HEK293 (cell line): ENCODE measurements at regions not wholly inside any gene's neighbourhood (a gene's known extent, or its start where the extent isn't known, plus 50 kb on each side); places are given as distances from the start of the nearest gene placed in this dataset.

ENCODE experiments used
- CTCF ChIP-seq: fragments of 450-650 bp; formaldehyde crosslinking; IDR thresholded peaks from 2 replicates; pipeline ENCODE4 v1.5.1; 2016; ENCODE audit warnings: missing biosample characterization, missing genetic modification characterization
- GFI1B ChIP-seq: fragments of 450-650 bp; formaldehyde crosslinking; IDR thresholded peaks from 2 replicates; pipeline ENCODE4 v1.5.1; 2016; ENCODE audit warnings: missing biosample characterization, missing genetic modification characterization
- YY1 ChIP-seq: fragments of 450-650 bp; formaldehyde crosslinking; IDR thresholded peaks from 2 replicates; pipeline ENCODE4 v1.5.1; 2018; ENCODE audit warnings: missing biosample characterization, missing genetic modification characterization
- ZIC2 ChIP-seq: fragments of 450-650 bp; formaldehyde crosslinking; IDR thresholded peaks from 2 replicates; pipeline ENCODE4 v1.5.1; 2016; ENCODE audit warnings: missing biosample characterization, missing genetic modification characterization
- ZNF140 ChIP-seq: fragments of 450-650 bp; formaldehyde crosslinking; IDR thresholded peaks from 2 replicates; pipeline ENCODE4 v1.5.1; 2016; ENCODE audit warnings: missing biosample characterization, missing genetic modification characterization
- ZNF426 ChIP-seq: fragments of 450-650 bp; formaldehyde crosslinking; IDR thresholded peaks from 2 replicates; pipeline ENCODE4 v1.5.1; 2017; ENCODE audit warnings: missing biosample characterization, missing genetic modification characterization, mild to moderate bottlenecking, inconsistent platforms, moderate library complexity
- ZNF518A ChIP-seq: fragments of 450-650 bp; formaldehyde crosslinking; conservative IDR thresholded peaks from 2 replicates; pipeline ENCODE4 v1.5.1; 2016; ENCODE audit warnings: low read depth, missing biosample characterization, missing genetic modification characterization
- ZNF585B ChIP-seq: fragments of 450-650 bp; formaldehyde crosslinking; IDR thresholded peaks from 2 replicates; pipeline ENCODE4 v1.5.1; 2016; ENCODE audit warnings: missing biosample characterization, missing genetic modification characterization
- ZNF747 ChIP-seq: fragments of 450-650 bp; formaldehyde crosslinking; IDR thresholded peaks from 2 replicates; pipeline ENCODE4 v1.5.1; 2016; ENCODE audit warnings: missing biosample characterization, missing genetic modification characterization

DNA sequence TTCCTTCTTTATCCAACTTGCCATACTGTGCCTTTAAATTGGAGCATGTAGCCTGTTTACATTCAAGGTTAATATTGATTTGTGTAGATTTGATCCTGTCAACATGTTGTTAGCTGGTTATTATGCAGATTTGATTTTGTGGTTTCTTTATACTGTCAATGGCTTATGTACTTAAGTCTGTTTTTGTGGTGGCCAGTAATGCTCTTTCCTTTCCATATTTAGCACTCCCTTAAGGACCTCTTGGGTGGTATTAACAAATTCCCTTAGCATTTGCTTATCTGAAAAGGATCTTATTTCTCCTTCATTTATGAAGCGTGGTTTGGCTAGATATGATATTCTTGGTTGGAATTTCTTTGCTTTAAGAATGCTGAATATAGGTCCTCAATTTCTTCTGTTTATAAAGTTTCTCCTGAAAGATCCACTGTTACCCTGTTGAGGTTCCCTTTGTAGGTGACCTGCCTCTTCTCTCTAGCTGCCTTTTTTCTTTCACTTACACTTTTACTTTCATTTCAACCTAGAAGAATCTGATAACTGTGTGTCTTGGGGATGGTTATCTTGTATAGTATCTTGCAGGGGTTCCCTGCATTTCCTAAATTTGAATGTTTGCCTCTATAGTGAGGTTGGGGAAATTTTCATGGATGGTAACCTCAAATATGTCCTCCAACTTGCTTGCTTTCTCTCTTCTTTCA is 86.9 kb upstream of the NEGR1 start:
- TF ChIP-seq ZNF518A (tag by site-specific recombination) (no peak), ZNF585B (tag by site-specific recombination) (no peak), ZNF747 (tag by site-specific recombination) (no peak), ZNF426 (no peak), CTCF (tag by site-specific recombination) (no peak), GFI1B (tag by site-specific recombination) (no peak), ZNF140 (tag by site-specific recombination) (no peak), ZIC2 (tag by site-specific recombination) (no peak), YY1 (tag by site-specific recombination) (no peak)
